PC-9 (cell line): ENCODE measurements at regions not wholly inside any gene's neighbourhood (a gene's known extent, or its start where the extent isn't known, plus 50 kb on each side); places are given as distances from the start of the nearest gene placed in this dataset.

Experiments used
- BruUV-seq: library from RNA; stranded (reverse); fragments of 400-500 nt; replicated peaks from 2 replicates; lab custom pipeline; 2021; lab: Mats Ljungman, UMichigan
- CTCF ChIA-PET: fragments of 300-600 bp; sonication (Branson Sonifier 250); formaldehyde crosslinking; loops from one replicate; lab custom pipeline; 2022; ENCODE audit warnings: antibody characterized with exemption; lab: Charles Lee
- POLR2A ChIA-PET: fragments of 300-600 bp; sonication (Branson Sonifier 250); formaldehyde crosslinking; loops from one replicate; lab custom pipeline; 2022; ENCODE audit warnings: antibody characterized with exemption; ENCODE audit not compliant: unreplicated experiment; lab: Charles Lee
- DNase-seq, 2 experiments: peaks; one replicate each; pipeline versions ENCODE4 v3.0.0 to v3.0.0-alpha.2; 2015 to 2022; ENCODE audit warnings: mixed read lengths in 1 of 2
- H2AFZ ChIP-seq: fragments of 200-600 bp; sonication (generic); 2 replicates; pipeline ENCODE4 v1.8.1; 2017; ENCODE audit warnings: antibody characterized with exemption
- H3F3A ChIP-seq: fragments of 200-600 bp; sonication (generic); 2 replicates; pipeline ENCODE4 v1.8.1; 2017; ENCODE audit warnings: antibody characterized with exemption, mild to moderate bottlenecking, low read depth; ENCODE audit not compliant: insufficient read depth
- H3K27ac ChIP-seq: fragments of 200-600 bp; sonication (generic); 2 replicates; pipeline ENCODE4 v1.6.1; 2016; ENCODE audit warnings: mixed run types
- H3K27me3 ChIP-seq: fragments of 200-600 bp; sonication (generic); 2 replicates; pipeline ENCODE4 v1.6.1; 2016; ENCODE audit warnings: low read depth, mixed run types; ENCODE audit not compliant: insufficient read depth
- H3K36me3 ChIP-seq: fragments of 200-600 bp; sonication (generic); 2 replicates; pipeline ENCODE4 v1.6.1; 2016; ENCODE audit warnings: low read depth, mixed run types
- H3K4me1 ChIP-seq: fragments of 200-600 bp; sonication (generic); replicated peaks from 2 replicates; pipeline ENCODE4 v1.6.1; 2016; ENCODE audit warnings: mixed run types; ENCODE audit not compliant: insufficient read depth
- H3K4me2 ChIP-seq: fragments of 200-600 bp; sonication (generic); 2 replicates; pipeline ENCODE4 v1.6.1; 2017; ENCODE audit warnings: mixed run types
- H3K4me3 ChIP-seq: fragments of 200-600 bp; sonication (generic); 2 replicates; pipeline ENCODE4 v1.6.1; 2016; ENCODE audit warnings: mixed run types
- H3K79me2 ChIP-seq: fragments of 200-600 bp; sonication (generic); 2 replicates; pipeline ENCODE4 v1.6.1; 2017; ENCODE audit warnings: low read depth, mixed run types
- H3K9me2 ChIP-seq: fragments of 200-600 bp; sonication (generic); 2 replicates; pipeline ENCODE4 v1.8.1; 2017; ENCODE audit warnings: mild to moderate bottlenecking; ENCODE audit not compliant: insufficient read depth
- H3K9me3 ChIP-seq: fragments of 200-600 bp; sonication (generic); 2 replicates; pipeline ENCODE4 v1.8.1; 2016; ENCODE audit warnings: low read depth; ENCODE audit not compliant: insufficient read depth
- H4K20me1 ChIP-seq: fragments of 200-600 bp; sonication (generic); 2 replicates; pipeline ENCODE4 v1.8.1; 2017; ENCODE audit not compliant: insufficient read depth
- EZH2 ChIP-seq: fragments of 200-600 bp; sonication (generic); IDR thresholded peaks from 2 replicates; pipeline ENCODE4 v1.8.0; 2017; ENCODE audit warnings: antibody characterized with exemption, low read depth
- intact Hi-C: fragments of 100-400 bp; cut with micrococcal nuclease; formaldehyde crosslinking; loops from one replicate; pipeline ENCODE4 v1.10.0; 2022; ENCODE audit not compliant: unreplicated experiment
- TF ChIP-seq, protein P1 (sequence below): fragments of 200-600 bp; sonication (generic); conservative IDR thresholded peaks from 2 replicates; pipeline ENCODE4 v1.6.1; 2017; ENCODE audit warnings: mixed run types, antibody characterized with exemption, mild to moderate bottlenecking, moderate library complexity

DNA sequence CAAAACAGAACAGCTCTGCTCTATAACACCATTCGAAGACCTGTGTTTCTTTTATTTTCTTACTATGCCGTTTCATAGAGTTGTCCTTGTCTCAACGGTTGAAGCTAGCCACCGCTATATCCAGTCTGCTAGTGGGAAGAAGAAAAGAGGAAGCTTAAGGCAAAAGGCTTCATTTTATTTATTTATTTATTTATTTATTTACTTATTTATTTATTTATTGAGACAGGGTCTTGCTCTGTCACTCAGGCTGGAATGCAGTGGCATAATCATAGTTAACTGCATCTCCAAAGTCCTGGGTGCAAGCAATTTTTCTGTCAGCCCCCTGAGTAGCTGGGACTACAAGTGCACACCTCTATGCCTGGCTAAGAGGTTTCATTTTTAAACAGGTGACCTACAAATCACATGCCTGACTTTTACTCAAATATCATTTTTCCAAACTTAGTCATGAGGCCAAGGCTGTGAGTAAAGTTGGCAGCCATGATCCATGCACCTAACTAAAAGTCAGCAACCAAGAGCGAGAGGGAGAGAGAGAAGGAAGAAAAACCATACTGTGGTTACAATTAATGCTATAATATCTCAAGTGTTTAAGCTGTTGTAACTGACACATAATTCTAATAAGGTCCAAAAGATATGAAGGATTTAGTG, 1305.3 kb upstream of the LRRTM3 start:
- intact Hi-C loops, result loop anchor here (5.0 kb wide), 1 partner anchor 1293 kb away; no protein-coding TSS in a partner anchor
- DNase-seq, result no peak
- POLR2A ChIA-PET, result no interaction called here
- CTCF ChIA-PET, result no interaction called here
- H3K4me1 ChIP-seq, result peaks cover 5% of the 10 kb centered on the region; the same call in 1 of the 2 replicates
- no peak overlapping the region for H2AFZ ChIP-seq
- 0 out of 2 replicates have a peak, but pooled peaks cover under 1% of the 10 kb centered on the region for H3K9me3 ChIP-seq
- H3K27ac ChIP-seq, result no peak overlapping the region
- no TSS peak for BruUV-seq
- TF ChIP-seq, protein P1, sequence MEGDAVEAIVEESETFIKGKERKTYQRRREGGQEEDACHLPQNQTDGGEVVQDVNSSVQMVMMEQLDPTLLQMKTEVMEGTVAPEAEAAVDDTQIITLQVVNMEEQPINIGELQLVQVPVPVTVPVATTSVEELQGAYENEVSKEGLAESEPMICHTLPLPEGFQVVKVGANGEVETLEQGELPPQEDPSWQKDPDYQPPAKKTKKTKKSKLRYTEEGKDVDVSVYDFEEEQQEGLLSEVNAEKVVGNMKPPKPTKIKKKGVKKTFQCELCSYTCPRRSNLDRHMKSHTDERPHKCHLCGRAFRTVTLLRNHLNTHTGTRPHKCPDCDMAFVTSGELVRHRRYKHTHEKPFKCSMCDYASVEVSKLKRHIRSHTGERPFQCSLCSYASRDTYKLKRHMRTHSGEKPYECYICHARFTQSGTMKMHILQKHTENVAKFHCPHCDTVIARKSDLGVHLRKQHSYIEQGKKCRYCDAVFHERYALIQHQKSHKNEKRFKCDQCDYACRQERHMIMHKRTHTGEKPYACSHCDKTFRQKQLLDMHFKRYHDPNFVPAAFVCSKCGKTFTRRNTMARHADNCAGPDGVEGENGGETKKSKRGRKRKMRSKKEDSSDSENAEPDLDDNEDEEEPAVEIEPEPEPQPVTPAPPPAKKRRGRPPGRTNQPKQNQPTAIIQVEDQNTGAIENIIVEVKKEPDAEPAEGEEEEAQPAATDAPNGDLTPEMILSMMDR, result no peak
- TF ChIP-seq EZH2, result no peak
- no peaks in the 10 kb centered on the region for H3K36me3 ChIP-seq
- H3K4me3 ChIP-seq, result no peak overlapping the region
- H4K20me1 ChIP-seq, result no peaks in the 10 kb centered on the region
- H3K27me3 ChIP-seq, result no peaks in the 10 kb centered on the region
- no peak overlapping the region for H3K4me2 ChIP-seq
- no peaks in the 10 kb centered on the region for H3K9me2 ChIP-seq
- no peaks in the 10 kb centered on the region for H3K79me2 ChIP-seq
- H3F3A ChIP-seq, result no peaks in the 10 kb centered on the region; the same call in 1 of the 2 replicates

DNA sequence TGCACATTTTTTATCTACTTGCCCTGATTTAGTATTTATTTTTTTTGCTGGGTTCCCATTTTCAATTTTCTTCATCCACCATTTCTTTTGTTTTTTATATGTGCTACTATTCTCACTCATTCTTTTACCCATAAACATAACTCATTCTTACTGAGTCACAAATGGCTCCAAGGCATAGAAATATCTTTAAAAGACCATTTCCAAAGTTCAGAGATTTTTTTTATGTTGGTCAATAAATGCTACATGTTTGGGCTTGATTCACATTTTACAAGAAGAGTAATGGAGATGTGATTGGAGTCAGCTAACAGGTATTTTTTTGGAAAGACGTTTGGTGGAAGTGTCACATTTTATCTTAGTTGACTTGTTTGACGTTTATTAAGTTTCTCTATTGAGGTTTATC, 1303.2 kb upstream of the LRRTM3 start:
- H3K27ac ChIP-seq, result no peak overlapping the region
- ChIA-PET POLR2A (no interaction called here), CTCF (no interaction called here)
- H4K20me1 ChIP-seq, result no peaks in the 10 kb centered on the region
- no peaks in the 10 kb centered on the region for H3K9me3 ChIP-seq
- H3F3A ChIP-seq, result no peaks in the 10 kb centered on the region; the same call in 1 of the 2 replicates
- H3K79me2 ChIP-seq, result no peaks in the 10 kb centered on the region
- H3K27me3 ChIP-seq, result no peaks in the 10 kb centered on the region
- no peaks in the 10 kb centered on the region for H3K36me3 ChIP-seq
- no peak overlapping the region for H3K4me3 ChIP-seq
- TF ChIP-seq, protein P1, result no peak
- no peak for TF ChIP-seq EZH2
- peaks cover 2% of the 10 kb centered on the region; the same call in 1 of the 2 replicates for H3K9me2 ChIP-seq
- peaks cover 5% of the 10 kb centered on the region; the same call in 1 of the 2 replicates for H3K4me1 ChIP-seq
- no TSS peak for BruUV-seq
- no peak overlapping the region for H3K4me2 ChIP-seq
- no peak overlapping the region for H2AFZ ChIP-seq
- intact Hi-C loops, result loop anchor here (5.0 kb wide), 1 partner anchor 1295 kb away; no protein-coding TSS in a partner anchor
- no peak for DNase-seq

DNA sequence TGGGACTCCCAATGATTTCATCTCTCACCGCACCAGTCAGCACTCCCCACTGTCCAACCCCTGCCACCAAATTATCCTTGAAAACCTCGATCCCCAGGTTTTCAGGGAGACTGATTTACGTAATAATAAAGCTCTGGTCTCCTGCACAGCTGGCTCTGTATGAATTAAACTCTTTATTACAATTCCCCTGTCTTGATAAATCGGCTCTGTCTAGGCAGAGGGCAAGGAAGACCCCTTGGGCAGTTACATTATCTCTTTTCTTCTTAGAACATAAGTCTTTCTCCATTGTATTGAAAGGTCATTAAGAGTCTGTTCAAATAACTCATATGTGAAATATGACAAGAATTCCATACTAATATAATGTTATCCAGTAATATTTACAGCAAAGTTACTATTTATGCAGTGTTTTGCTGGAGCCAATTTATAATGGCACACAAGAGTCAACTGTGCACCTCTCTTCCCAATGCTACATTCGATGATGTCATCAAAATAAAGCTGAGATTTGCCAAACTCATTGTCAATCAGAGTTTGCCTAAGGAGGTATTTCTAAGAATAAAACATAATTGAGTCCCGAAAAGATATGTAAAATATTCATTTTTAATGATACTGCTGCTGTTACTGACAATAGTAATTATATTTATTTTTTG, 1297.2 kb upstream of the LRRTM3 start:
- H3K79me2 ChIP-seq, result no peaks in the 10 kb centered on the region
- H3K4me1 ChIP-seq, result peaks cover 5% of the 10 kb centered on the region; the same call in 1 of the 2 replicates
- H4K20me1 ChIP-seq, result no peaks in the 10 kb centered on the region
- DNase-seq, result no peak
- CTCF ChIA-PET, result no interaction called here
- BruUV-seq, result no TSS peak
- H3K9me2 ChIP-seq, result peaks cover 3% of the 10 kb centered on the region; the same call in 1 of the 2 replicates
- no peaks in the 10 kb centered on the region for H3F3A ChIP-seq
- intact Hi-C loops, result no loop called here
- no peak overlapping the region for H3K4me2 ChIP-seq
- no peak overlapping the region for H3K27ac ChIP-seq
- no peak overlapping the region for H2AFZ ChIP-seq
- TF ChIP-seq, protein P1, result no peak
- TF ChIP-seq EZH2, result no peak
- H3K27me3 ChIP-seq, result no peaks in the 10 kb centered on the region
- POLR2A ChIA-PET, result no interaction called here
- no peak overlapping the region for H3K4me3 ChIP-seq
- no peaks in the 10 kb centered on the region; the same call in 1 of the 2 replicates for H3K9me3 ChIP-seq
- no peaks in the 10 kb centered on the region for H3K36me3 ChIP-seq
